ENCODE measurements at regions not wholly inside any gene's neighbourhood (a gene's known extent, or its start where the extent isn't known, plus 50 kb on each side); places are given as distances from the start of the nearest gene placed in this dataset.
"Not testable (repeated sequence)": the region's sequence is repeated elsewhere in the genome, so short reads cannot be mapped to it uniquely, and the experiment has no call there.

GRCh38 chr15:77896147-77897112 is 181.1 kb downstream of the TBC1D2B start:
- DNase-seq (ENCODE audit: low spot score) = not testable (repeated sequence)

- peak; percentile 46 for DNase-seq (ENCODE audit: low spot score)
These were observed 181.8 kb downstream of the TBC1D2B start for GRCh38 chr15:77895742-77896141.

- not testable (repeated sequence) for DNase-seq (ENCODE audit: low spot score)
These were observed 182.4 kb downstream of the TBC1D2B start for GRCh38 chr15:77895145-77895544.

GRCh38 chr15:77893671-77894640 is 183.6 kb downstream of the TBC1D2B start:
- DNase-seq (ENCODE audit: low spot score) = not testable (repeated sequence)

GRCh38 chr15:77893246-77893645 is 184.3 kb downstream of the TBC1D2B start:
- not testable (repeated sequence) for DNase-seq (ENCODE audit: low spot score)

- DNase-seq (ENCODE audit: low spot score) = no peak
These were observed 185.2 kb downstream of the TBC1D2B start for GRCh38 chr15:77892335-77892734.

GRCh38 chr15:77891862-77892261 is 185.6 kb downstream of the TBC1D2B start:
- not testable (repeated sequence) for DNase-seq (ENCODE audit: low spot score)

GRCh38 chr15:77890911-77891801 is 186.4 kb downstream of the TBC1D2B start:
- DNase-seq (ENCODE audit: low spot score) = peak; percentile 49

GRCh38 chr15:77889828-77890725 is 187.4 kb downstream of the TBC1D2B start:
- DNase-seq (ENCODE audit: low spot score) = not testable (repeated sequence)

- no peak for DNase-seq (ENCODE audit: low spot score)
These were observed 188.3 kb downstream of the TBC1D2B start for GRCh38 chr15:77889009-77889806.

GRCh38 chr15:77887563-77888429 is 189.7 kb downstream of the TBC1D2B start:
- DNase-seq (ENCODE audit: low spot score) = not testable (repeated sequence)

GRCh38 chr15:77886805-77887448 is 190.6 kb downstream of the TBC1D2B start:
- DNase-seq (ENCODE audit: low spot score) = no peak

GRCh38 chr15:77885877-77886500 is 191.5 kb downstream of the TBC1D2B start:
- not testable (repeated sequence) for DNase-seq (ENCODE audit: low spot score)

- not testable (repeated sequence) for DNase-seq (ENCODE audit: low spot score)
These were observed 194.5 kb downstream of the TBC1D2B start for GRCh38 chr15:77883012-77883411.

GRCh38 chr15:77881950-77882349 is 195.6 kb downstream of the TBC1D2B start:
- no peak for DNase-seq (ENCODE audit: low spot score)

GRCh38 chr15:77881535-77881934 is 196.0 kb downstream of the TBC1D2B start:
- DNase-seq (ENCODE audit: low spot score) = not testable (repeated sequence)

GRCh38 chr15:77879466-77879865 is 198.0 kb downstream of the TBC1D2B start:
- not testable (repeated sequence) for DNase-seq (ENCODE audit: low spot score)
